Stimulated activated CD4-positive, alpha-beta T cell treated with anti-CD3 and anti-CD28 coated beads, Interleukin-4, amount 100 ng/mL, for 24 hours (primary cell): ENCODE measurements at regions not wholly inside any gene's neighbourhood (a gene's known extent, or its start where the extent isn't known, plus 50 kb on each side); places are given as distances from the start of the nearest gene placed in this dataset.

Experiments used
- DNase-seq: peaks from one replicate; pipeline ENCODE4 v3.0.0-alpha.2; 2020

- no peak for DNase-seq
Observed at GRCh38 chr10:3723766-3724165, 61.2 kb downstream of the KLF6 start.

DNA sequence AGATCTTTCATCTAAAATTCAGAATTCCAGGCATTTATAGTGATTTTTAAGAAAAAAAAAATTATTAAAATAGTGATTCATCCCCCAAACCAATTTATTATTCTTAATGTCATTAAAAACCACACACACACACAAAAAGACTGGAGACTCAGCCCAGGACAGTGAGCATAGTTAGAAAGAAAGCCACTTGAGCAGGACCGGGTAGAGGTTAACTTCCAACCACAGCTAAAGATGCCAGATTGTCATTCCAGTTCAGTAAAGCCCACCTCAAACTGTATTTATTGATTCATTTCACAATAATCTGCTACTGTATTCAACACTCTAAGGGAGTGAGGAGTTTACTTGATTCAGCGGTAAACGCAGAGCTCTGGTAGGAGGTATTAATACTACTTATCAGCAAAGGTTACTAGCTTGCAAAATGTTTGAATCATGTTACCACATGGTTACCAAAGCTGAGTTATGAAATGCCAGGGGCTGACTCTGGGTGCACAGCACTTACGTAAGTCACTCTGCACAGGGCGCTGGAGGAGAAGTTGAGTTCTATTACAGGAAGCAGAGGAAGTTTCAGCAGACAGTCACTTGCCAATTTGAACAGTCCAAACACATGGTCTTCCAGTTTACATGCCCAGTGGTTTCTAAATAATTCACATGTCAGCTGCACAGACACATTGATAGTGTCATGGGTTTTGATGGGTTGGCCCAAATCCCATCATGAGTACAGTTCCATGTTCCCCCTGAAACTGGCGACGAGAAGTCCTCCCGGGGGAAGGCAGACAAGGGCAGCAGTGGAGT is 64.6 kb downstream of the KLF6 start:
- DNase-seq: no peak

DNA sequence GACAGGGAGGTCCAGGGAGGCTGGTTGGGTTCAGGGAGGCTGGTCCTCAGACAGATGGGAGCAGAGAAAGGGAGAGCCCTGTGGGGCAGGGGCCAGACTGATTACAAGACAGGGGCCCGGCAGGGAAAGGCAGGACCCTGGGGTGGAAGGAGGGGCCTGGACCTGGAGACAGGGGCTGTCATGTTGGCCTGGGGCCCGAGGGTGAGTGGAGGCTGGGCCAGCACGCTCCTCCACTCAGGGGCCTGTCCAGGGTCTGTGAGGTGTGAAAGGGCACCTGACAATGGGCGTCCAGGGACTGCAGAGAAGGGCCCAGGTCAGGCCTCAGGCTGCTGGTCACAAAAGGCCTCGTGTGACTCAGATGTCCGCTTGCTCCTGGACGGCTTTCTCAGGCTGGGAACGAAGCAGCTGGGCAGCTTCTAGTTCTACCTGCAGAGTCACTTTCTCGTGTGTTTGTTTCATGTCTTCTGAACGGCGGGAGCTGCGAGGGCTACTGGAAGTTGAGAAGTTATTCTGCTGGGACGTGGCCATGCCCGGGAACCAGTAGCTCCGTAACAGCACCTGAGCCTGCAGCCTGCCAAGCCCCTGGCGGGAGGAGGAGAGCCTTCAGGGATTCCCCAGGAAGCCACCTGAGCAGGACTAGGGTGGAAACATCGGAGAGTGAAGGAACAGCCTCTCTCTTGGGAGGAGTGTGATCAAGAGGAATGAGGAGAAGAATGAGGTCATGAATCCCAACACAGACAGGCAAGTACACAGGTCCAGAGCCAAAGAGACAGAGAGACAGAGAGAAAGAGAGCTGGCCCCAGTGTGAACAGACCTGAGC is 65.8 kb downstream of the KLF6 start:
- DNase-seq: no peak

- DNase-seq: no peak
Observed at GRCh38 chr10:3716093-3716492, 68.9 kb downstream of the KLF6 start.

DNA sequence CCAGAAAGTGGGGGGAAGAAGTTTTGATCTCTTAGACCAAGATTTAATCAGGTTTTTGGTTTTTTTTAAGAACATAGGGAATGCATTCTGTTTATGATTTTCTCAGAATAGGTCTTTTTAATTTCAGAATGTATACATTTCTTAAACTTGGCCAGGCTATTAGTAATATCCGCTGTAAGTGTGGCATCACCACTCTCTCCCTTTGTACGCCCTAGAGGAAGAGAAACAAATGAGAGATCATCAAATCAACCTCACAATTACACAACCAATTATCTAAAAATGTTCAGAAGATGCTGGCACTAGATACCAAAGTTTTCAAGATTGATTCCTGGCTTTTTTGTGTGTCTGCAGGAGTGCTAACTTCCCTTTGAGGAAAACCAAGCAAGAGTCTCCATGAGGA is 70.0 kb downstream of the KLF6 start:
- DNase-seq: no peak

- no peak for DNase-seq
Observed at GRCh38 chr10:3714531-3714930, 70.5 kb downstream of the KLF6 start.

DNA sequence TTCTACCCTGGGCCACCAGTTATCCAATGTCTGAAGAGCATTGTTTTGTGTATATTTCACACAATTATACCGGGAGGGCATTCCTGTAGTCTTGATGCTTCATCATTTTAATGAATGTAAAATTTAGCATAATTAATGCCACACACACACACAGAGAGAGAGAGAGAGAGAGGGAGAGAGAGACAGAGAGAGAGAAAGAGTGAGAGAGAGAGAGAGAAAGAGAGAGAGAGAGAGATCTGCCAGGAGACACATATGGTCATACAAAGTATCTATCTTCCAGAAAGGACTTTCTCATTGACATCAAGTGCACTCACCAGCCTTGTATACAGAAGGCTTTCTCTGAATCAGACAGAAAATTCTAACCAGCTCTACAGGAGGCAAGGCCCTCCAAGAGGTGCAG is 72.3 kb downstream of the KLF6 start:
- DNase-seq: no peak

DNA sequence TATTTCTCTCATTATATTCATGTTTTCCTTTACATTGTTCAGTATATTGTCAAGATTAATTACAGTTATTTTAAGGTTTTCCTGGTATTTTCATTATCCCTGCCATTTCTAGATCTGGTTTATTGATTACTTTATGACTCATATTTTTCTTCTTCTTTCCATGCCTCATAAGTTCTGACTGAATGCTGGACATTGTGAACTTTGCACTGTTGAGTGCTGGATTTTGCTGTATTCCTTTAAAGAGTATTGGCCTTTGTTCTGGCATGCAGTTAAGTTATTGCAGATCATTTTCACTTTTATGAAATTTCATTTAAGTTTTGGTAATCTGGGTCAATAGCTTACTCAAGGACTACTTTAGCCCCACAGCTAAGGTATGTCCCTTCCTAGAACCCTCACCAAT is 73.1 kb downstream of the KLF6 start:
- DNase-seq: no peak

DNA sequence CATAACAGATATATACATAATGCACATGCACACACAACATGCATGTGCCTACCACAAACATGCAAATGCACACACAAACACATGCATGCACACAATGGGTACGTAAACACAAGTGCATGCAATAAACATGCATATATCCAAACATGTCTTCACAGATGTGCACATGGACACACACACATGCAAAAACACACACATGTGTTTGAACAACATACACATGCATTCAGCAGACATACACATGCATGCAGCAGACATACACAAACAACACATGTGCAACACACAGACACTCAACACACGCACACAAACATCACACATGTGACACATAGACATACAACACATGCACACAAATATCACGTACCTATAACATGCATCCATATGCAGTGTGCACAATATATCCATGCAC is 74.2 kb downstream of the KLF6 start:
- DNase-seq: no peak

DNA sequence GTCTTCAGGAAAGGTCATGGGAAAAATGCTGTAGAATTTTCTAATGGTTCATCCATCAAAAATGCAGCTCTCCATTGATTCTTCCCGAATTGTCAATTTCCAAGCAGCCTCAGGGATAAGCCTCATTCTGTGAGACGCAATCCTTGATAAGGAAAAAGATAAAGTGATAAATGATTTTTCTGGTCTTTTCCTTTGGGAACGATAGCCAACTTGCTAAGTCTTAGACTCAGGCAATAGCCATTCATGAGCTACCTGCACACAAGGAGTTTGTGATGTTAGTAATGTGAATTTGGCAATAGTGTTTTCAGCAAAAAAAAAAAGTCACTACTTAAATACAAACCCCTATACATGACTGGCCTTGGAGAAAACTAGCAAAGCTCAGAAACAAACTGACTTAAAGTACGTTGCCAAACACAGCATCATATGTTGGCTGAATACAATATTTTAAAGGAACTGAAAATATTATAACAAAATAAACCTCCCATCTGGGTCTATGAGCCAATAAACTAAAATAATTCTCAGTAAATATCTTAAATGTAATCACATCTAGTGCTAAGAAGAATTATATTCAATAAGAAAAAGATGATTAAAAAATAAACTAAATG is 75.5 kb downstream of the KLF6 start:
- no peak for DNase-seq

- DNase-seq: no peak
Observed at GRCh38 chr10:3708852-3709251, 76.2 kb downstream of the KLF6 start.

DNA sequence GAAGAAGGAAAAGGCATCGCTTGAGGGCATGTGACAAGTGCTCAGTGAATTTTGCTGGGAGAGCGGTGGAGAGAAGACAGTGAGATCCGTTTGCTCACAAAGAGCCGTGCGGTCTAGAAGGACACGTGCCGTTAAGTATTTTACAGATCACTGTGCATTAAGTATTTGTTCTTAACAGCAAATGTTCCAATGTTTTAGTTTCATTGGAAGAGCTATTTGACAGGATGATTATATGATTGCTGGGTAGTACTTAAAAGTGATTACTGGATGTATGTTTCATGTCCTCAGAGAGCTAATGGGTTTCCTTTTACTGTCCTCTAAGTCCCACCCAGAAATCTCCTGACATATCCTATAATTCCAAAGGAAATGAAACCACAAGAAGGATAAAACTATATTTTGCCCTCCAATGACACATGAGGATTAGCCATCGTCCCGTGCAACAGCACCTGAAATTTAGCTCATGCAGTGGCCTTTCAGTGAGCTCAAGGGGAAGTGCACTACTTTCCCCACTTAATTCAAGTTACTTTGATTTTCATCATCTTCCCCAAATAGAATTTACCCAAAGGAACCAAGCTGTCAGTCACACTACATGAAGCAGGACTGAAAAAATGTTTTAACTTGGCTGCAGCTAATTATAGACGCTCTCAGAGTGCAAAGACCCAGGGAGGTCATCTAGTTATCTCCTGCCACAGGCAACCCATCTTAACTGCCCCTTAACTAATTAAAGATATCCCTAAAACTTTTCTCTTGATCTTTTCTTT is 80.3 kb downstream of the KLF6 start:
- DNase-seq: no peak

GRCh38 chr10:3702569-3702968 is 82.4 kb downstream of the KLF6 start:
- DNase-seq: no peak

GRCh38 chr10:3702056-3702546 is 82.9 kb downstream of the KLF6 start:
- no peak for DNase-seq

DNA sequence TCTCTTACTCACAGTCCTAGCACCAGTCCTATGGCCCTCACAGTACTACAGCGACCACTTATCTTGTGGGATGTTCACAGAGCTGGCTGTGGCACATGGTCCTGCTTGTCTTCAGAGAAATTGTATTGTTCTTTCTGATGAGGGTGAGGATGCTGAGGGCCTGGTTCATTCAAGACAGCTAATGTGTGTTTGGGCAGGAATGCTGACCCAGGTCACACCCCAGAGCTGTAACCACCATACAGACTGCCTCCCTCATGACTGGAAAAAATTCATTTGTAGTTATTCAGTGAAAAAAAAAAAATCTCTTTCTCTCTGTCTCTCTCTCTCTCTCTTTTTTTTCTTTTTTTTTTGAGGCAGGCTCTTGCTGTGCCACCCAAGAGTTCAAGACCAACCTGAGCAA is 83.5 kb downstream of the KLF6 start:
- DNase-seq: no peak

GRCh38 chr10:3700531-3701076 is 84.4 kb downstream of the KLF6 start:
- no peak for DNase-seq

DNA sequence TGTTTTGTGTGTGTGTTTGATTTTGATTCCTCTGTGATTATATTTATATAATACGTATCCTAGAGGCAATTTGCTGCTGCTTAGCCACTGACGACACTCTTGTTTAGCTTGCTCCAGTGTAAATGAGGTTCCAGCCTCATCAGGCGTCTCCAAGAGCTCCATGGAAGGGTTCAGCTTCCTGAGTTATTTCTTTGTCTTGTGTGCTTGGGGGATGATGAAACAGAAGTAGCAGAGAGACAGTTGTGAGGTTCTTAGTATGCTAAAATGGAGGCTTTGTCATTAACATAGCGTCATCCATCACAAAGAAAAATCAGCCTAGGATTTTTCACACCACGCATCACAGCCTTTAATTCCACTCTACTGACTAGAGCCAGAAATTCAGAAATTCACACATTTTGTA is 85.1 kb downstream of the KLF6 start:
- no peak for DNase-seq

- DNase-seq: no peak
Observed at GRCh38 chr10:3698312-3698711, 86.7 kb downstream of the KLF6 start.

- no peak for DNase-seq
Observed at GRCh38 chr10:3693698-3694080, 91.3 kb downstream of the KLF6 start.

DNA sequence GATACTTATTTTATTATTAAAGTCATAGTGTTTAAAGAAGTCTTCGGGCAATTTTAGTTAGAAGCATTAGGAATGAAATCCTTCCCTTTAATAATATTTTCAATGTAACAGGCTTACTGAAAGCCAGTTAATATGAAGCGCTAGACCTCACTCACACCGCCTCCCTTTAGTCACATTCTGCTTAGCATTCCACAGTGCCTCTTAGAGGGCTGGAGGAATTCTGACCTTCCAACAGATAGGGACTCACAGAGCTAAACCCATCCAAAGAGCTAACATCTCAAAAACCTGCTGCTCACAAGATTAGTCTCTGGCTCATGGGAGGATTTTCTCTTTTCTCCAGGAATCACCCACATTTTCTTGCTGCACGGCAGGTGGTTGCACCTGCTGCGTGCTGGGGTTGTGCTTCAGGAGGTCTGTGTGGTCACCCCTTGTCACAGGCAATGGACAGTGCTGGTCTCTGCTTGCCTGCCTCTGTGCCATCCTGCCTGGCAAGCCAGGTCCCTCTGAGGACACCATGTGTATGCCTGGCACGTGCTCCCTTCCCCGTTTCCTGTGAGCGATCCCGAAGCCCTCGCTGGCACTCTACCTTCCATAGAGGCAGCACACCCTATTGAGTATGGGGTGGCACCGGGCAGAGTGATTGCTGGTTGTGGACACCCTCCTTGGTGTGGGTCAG is 91.8 kb downstream of the KLF6 start:
- DNase-seq: no peak

GRCh38 chr10:3692387-3692999 is 92.5 kb downstream of the KLF6 start:
- no peak for DNase-seq

DNA sequence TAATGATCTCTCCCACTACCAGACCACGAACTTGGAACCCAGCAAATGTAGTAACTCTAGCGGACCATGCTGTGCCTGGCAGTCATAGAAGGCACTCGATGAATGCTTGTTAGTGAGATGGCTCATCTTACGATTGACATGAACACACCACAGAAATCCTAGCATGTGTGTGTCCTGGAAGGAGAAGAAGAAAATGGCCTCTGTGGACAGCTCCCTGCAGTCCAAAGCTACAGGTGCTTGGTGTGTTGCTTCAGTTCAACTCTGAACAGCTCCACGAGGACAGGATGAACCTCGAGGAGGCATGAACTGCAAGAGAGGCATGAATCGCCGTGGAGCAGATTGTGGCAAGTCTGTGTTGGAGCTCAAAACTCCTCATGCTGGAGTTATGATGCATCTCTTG is 93.5 kb downstream of the KLF6 start:
- no peak for DNase-seq
